HepG2 (cell line): ENCODE measurements at regions not wholly inside any gene's neighbourhood (a gene's known extent, or its start where the extent isn't known, plus 50 kb on each side); places are given as distances from the start of the nearest gene placed in this dataset.

Source experiments
- ARNT ChIP-seq: fragments of 450-650 bp; IDR thresholded peaks from 2 replicates; pipeline ENCODE4 v1.6.1; 2017
- FOXM1 ChIP-seq: sonication (generic); formaldehyde crosslinking; IDR thresholded peaks from 2 replicates; pipeline ENCODE4 v1.5.0; 2020; ENCODE audit warnings: missing genetic modification reagents
- KMT2A ChIP-seq: sonication (generic); formaldehyde crosslinking; IDR thresholded peaks from 2 replicates; pipeline ENCODE4 v1.4.0; 2020; ENCODE audit warnings: missing genetic modification reagents
- MXI1 ChIP-seq: IDR thresholded peaks from 3 replicates; pipeline ENCODE4 v1.6.1; 2012; ENCODE audit warnings: low read depth, low read length, inconsistent platforms, borderline replicate concordance
- NCOA1 ChIP-seq: sonication (generic); formaldehyde crosslinking; IDR thresholded peaks from 2 replicates; pipeline ENCODE4 v1.9.0; 2021; ENCODE audit warnings: missing genetic modification reagents
- NCOA2 ChIP-seq: sonication (generic); formaldehyde crosslinking; IDR thresholded peaks from 2 replicates; pipeline ENCODE4 v1.8.0; 2022; ENCODE audit warnings: inconsistent platforms
- RBM39 ChIP-seq: fragments of 200-400 bp; formaldehyde crosslinking; IDR thresholded peaks from one replicate; pipeline ENCODE4 v1.6.1; 2018; ENCODE audit warnings: antibody characterized with exemption, mild to moderate bottlenecking, low read depth, low read length; ENCODE audit not compliant: poor library complexity, severe bottlenecking
- TF ChIP-seq, protein P1 (sequence below): sonication (generic); formaldehyde crosslinking; IDR thresholded peaks from 2 replicates; pipeline ENCODE4 v1.5.0; 2020; ENCODE audit warnings: mild to moderate bottlenecking, missing genetic modification reagents, moderate library complexity

DNA sequence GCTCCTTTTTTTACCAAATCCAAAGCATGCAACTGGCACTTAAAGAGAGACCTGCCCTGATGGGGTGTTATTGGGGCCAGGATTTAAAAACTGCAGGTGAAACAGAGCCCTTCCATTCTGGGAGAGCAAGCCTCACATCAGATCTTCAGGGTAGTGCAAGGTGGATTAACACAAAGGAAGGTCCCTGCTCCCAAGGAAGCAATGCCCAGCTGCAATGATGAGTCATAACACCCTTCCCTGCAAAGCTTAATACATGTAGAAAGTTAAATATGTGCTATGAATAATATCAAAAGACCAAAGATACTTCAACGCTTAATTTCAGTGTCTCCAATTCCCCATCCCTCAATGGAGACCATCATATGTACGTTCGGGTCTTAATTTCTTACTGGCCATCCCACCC is 508.0 kb downstream of the OMA1 start:
- TF ChIP-seq NCOA2 (CRISPR knock-in tag) (no peak), NCOA1 (CRISPR knock-in tag) (no peak), KMT2A (CRISPR knock-in tag) (no peak), ARNT (no peak), MXI1 (no peak), RBM39 (no peak), FOXM1 (CRISPR knock-in tag) (no peak)
- TF ChIP-seq, protein P1, sequence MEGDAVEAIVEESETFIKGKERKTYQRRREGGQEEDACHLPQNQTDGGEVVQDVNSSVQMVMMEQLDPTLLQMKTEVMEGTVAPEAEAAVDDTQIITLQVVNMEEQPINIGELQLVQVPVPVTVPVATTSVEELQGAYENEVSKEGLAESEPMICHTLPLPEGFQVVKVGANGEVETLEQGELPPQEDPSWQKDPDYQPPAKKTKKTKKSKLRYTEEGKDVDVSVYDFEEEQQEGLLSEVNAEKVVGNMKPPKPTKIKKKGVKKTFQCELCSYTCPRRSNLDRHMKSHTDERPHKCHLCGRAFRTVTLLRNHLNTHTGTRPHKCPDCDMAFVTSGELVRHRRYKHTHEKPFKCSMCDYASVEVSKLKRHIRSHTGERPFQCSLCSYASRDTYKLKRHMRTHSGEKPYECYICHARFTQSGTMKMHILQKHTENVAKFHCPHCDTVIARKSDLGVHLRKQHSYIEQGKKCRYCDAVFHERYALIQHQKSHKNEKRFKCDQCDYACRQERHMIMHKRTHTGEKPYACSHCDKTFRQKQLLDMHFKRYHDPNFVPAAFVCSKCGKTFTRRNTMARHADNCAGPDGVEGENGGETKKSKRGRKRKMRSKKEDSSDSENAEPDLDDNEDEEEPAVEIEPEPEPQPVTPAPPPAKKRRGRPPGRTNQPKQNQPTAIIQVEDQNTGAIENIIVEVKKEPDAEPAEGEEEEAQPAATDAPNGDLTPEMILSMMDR (CRISPR knock-in tag): no peak
